Psoas muscle (tissue), 7 donors: ENCODE measurements at regions not wholly inside any gene's neighbourhood (a gene's known extent, or its start where the extent isn't known, plus 50 kb on each side); places are given as distances from the start of the nearest gene placed in this dataset.

Source experiments
- ATAC-seq, 4 donors: fragments of 200-7000 bp; cut with Tn5 transposase; one replicate each; pipeline ENCODE4 v1.9.1; 2020; ENCODE audit warnings: moderate library complexity in 3 of 4, mild to moderate bottlenecking in 2 of 4
- DNase-seq, 2 donors: peaks; one replicate each; pipeline ENCODE4 v3.0.0-alpha.2; 2020
- H3K27ac ChIP-seq: fragments of 200-600 bp; one replicate; pipeline ENCODE4 v1.8.0; 2022
- H3K27me3 ChIP-seq, 3 donors: fragments of 200-600 bp in 1 of 3; one replicate each; pipeline versions ENCODE4 v1.6.1 to v1.8.0; 2013 to 2022; ENCODE audit warnings: low read length in 2 of 3, mild to moderate bottlenecking in 2 of 3, moderate library complexity in 1 of 3; ENCODE audit not compliant: insufficient read depth in 3 of 3
- H3K36me3 ChIP-seq, 2 donors: fragments of 200-600 bp in 1 of 2; one replicate each; pipeline versions ENCODE4 v1.6.1 to v1.8.0; 2013 to 2022; ENCODE audit warnings: low read depth in 1 of 2, mild to moderate bottlenecking in 1 of 2, moderate library complexity in 1 of 2; ENCODE audit not compliant: insufficient read depth in 1 of 2
- H3K4me1 ChIP-seq: fragments of 200-600 bp; one replicate; pipeline ENCODE4 v1.8.0; 2022
- H3K4me3 ChIP-seq: fragments of 200-600 bp; one replicate; pipeline ENCODE4 v1.8.0; 2022; ENCODE audit warnings: mild to moderate bottlenecking
- H3K9me3 ChIP-seq: fragments of 200-600 bp; one replicate; pipeline ENCODE4 v1.8.0; 2022
- CTCF ChIP-seq: fragments of 200-600 bp; IDR thresholded peaks from one replicate; pipeline ENCODE4 v1.8.0; 2022; ENCODE audit warnings: antibody characterized with exemption
- WGBS, 3 donors: extraction: QIAGEN DNeasy Blood & Tissue Kit; methylation state at CpG; one replicate each; pipeline versions ENCODE4 v1.1.6 to v1.1.7; 2013; 5-methylcytosine and 5-hydroxymethylcytosine counted together
- intact Hi-C, 2 donors: fragments of 100-400 bp; cut with DNase I; formaldehyde crosslinking; loops; one replicate each; pipeline versions ENCODE4 v1.11.0 to v1.14.2; 2022
- donor health status: healthy with polysubstance abuse.
- donor health status: DM: no; HTN: no; CAD: no; lungs with moderate emphysema.
- donor health status: Bipolar disorder and iron deficiency.
- donor health status: healthy.
- donor health status: DM: yes; HTN: yes; CAD: no.
- donor health status: DM: no; HTN: no; CAD: no.
- donor health status: DM: yes; HTN: yes; CAD: no.

- H3K27me3 ChIP-seq = peaks cover 0 to 13% (median 0%) of the 10 kb centered on the region in 3 donors
- H3K36me3 ChIP-seq = no peaks in the 10 kb centered on the region
- ATAC-seq (no peak), DNase-seq (no peak)
- H3K9me3 ChIP-seq = no peaks in the 10 kb centered on the region
- no peak overlapping the region for H3K27ac ChIP-seq
- 60 to 81% (median 75%) methylated on average over 2 of the region's 2 CpGs for WGBS, 3 donors
- H3K4me3 ChIP-seq = no peak overlapping the region
- TF ChIP-seq CTCF = no peak
- intact Hi-C loops = no loop called here
- H3K4me1 ChIP-seq = no peaks in the 10 kb centered on the region
Measured at GRCh38 chrX:109874548-109874947, 128.4 kb upstream of the TMEM164 start.

- H3K27me3 ChIP-seq = peaks cover 0 to 13% (median 0%) of the 10 kb centered on the region in 3 donors
- H3K9me3 ChIP-seq = no peaks in the 10 kb centered on the region
- WGBS, 3 donors = 92 to 96% (median 94%) methylated on average over 20 to 29 of the region's 30 CpGs
- no peaks in the 10 kb centered on the region for H3K36me3 ChIP-seq
- H3K4me1 ChIP-seq = no peaks in the 10 kb centered on the region
- no peak for ATAC-seq
- H3K4me3 ChIP-seq = no peak overlapping the region
- no peak overlapping the region for H3K27ac ChIP-seq
- DNase-seq = no peak
- intact Hi-C loops = no loop called here
- no peak for TF ChIP-seq CTCF
Measured at GRCh38 chrX:109875831-109876230, 127.1 kb upstream of the TMEM164 start.

GRCh38 chrX:109878236-109878635, 124.7 kb upstream of the TMEM164 start:
- H3K27ac ChIP-seq = no peak overlapping the region
- no peak for ATAC-seq
- H3K36me3 ChIP-seq = no peaks in the 10 kb centered on the region
- no peak for DNase-seq
- H3K4me1 ChIP-seq = no peaks in the 10 kb centered on the region
- H3K9me3 ChIP-seq = no peaks in the 10 kb centered on the region
- TF ChIP-seq CTCF = no peak
- intact Hi-C loops = no loop called here
- 53 to 68% (median 62%) methylated on average over 2 of the region's 2 CpGs for WGBS, 3 donors
- peaks cover 0 to 15% (median 0%) of the 10 kb centered on the region in 3 donors for H3K27me3 ChIP-seq
- no peak overlapping the region for H3K4me3 ChIP-seq

GRCh38 chrX:109879991-109880390, 122.9 kb upstream of the TMEM164 start:
- no peak overlapping the region for H3K4me3 ChIP-seq
- H3K27ac ChIP-seq = no peak overlapping the region
- no peaks in the 10 kb centered on the region for H3K4me1 ChIP-seq
- TF ChIP-seq CTCF = no peak
- DNase-seq (no peak), ATAC-seq (no peak)
- intact Hi-C loops = loop anchor here (10.0 kb wide), 1 partner anchor 165 kb away; no protein-coding TSS in a partner anchor
- H3K36me3 ChIP-seq = no peaks in the 10 kb centered on the region
- peaks cover 0 to 15% (median 0%) of the 10 kb centered on the region in 3 donors for H3K27me3 ChIP-seq
- 42 to 66% (median 45%) methylated on average over 2 of the region's 2 CpGs for WGBS, 3 donors
- no peaks in the 10 kb centered on the region for H3K9me3 ChIP-seq

- WGBS, 3 donors = 60 to 83% (median 78%) methylated on average over 2 of the region's 2 CpGs
- no peaks in the 10 kb centered on the region for H3K36me3 ChIP-seq
- ATAC-seq (no peak), DNase-seq (no peak)
- H3K9me3 ChIP-seq = no peaks in the 10 kb centered on the region
- no peaks in the 10 kb centered on the region for H3K4me1 ChIP-seq
- TF ChIP-seq CTCF = no peak
- peaks cover 0 to 15% (median 0%) of the 10 kb centered on the region in 3 donors for H3K27me3 ChIP-seq
- intact Hi-C loops = loop anchor here (10.0 kb wide), 1 partner anchor 166 kb away; no protein-coding TSS in a partner anchor
- no peak overlapping the region for H3K27ac ChIP-seq
- no peak overlapping the region for H3K4me3 ChIP-seq
Measured at GRCh38 chrX:109880629-109881028, 122.3 kb upstream of the TMEM164 start.
